ENCODE measurements at regions not wholly inside any gene's neighbourhood (a gene's known extent, or its start where the extent isn't known, plus 50 kb on each side); places are given as distances from the start of the nearest gene placed in this dataset.

DNA sequence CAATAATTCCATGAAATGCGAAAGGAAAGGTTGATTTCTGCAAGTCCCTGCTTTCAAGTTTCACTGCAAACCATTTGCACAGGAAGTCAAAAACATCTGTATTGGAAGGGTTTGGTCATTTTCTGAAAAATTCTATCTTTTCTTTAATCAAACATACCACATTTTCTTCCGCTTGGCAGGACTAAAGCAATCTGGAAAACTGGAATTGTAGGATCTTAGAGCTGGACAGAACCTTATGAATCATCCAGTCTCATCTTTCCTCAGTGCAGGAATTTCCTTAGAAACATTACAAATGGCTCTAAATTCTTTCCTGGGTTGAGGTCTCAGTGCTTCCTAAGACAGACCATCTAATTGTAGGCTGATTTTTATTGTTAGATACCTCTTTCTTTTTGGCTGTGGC lies 111.5 kb upstream of the ELAC2 start:
- Histone ChIP-seq H3K9me3 (ENCODE audit: control insufficient read depth, insufficient read depth, low read length) (no peaks in the 10 kb centered on the region), H3K4me3 (ENCODE audit: low read length) (no peak overlapping the region), H3K36me3 (ENCODE audit: control insufficient read depth, insufficient read depth, low read length) (no peaks in the 10 kb centered on the region), H3K4me1 (ENCODE audit: control insufficient read depth, insufficient read depth, low read length) (no peaks in the 10 kb centered on the region), H3K27ac (ENCODE audit: low read length) (no peak overlapping the region), H3K27me3 (ENCODE audit: control insufficient read depth, insufficient read depth, low read length) (no peaks in the 10 kb centered on the region)
- no CpG with 5 or more reads among the region's 2 CpGs for whole genome bisulfite sequencing (ENCODE audit: insufficient coverage, insufficient read length)
- DNase-seq (ENCODE audit: low read depth, low spot score), result no peak

DNA sequence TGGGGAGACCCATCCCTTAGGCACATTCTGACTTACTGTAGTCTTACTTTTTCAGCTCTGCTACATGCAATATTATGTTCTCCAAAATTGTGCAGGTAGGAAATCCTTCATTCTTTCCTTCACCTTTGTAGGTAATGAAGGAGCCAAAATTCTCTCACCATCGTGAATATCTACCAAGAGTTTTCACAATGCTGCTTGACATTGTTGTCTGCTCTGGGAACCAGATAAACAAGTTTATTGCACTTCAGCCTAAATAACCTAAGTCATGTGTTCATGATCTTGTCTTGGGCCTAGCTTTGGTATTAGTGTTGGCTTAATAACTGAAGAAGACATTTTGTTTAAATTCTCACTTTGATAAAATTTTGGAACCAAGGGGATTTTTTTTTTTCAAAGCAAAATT lies 110.8 kb upstream of the ELAC2 start:
- no CpG with 5 or more reads among the region's 1 CpG for WGBS (ENCODE audit: insufficient coverage, insufficient read length)
- no peak overlapping the region for H3K4me3 ChIP-seq (ENCODE audit: low read length)
- no peaks in the 10 kb centered on the region for H3K9me3 ChIP-seq (ENCODE audit: control insufficient read depth, insufficient read depth, low read length)
- no peaks in the 10 kb centered on the region for H3K36me3 ChIP-seq (ENCODE audit: control insufficient read depth, insufficient read depth, low read length)
- DNase-seq (ENCODE audit: low read depth, low spot score), result no peak
- H3K4me1 ChIP-seq (ENCODE audit: control insufficient read depth, insufficient read depth, low read length), result no peaks in the 10 kb centered on the region
- no peak overlapping the region for H3K27ac ChIP-seq (ENCODE audit: low read length)
- H3K27me3 ChIP-seq (ENCODE audit: control insufficient read depth, insufficient read depth, low read length), result no peaks in the 10 kb centered on the region

DNA sequence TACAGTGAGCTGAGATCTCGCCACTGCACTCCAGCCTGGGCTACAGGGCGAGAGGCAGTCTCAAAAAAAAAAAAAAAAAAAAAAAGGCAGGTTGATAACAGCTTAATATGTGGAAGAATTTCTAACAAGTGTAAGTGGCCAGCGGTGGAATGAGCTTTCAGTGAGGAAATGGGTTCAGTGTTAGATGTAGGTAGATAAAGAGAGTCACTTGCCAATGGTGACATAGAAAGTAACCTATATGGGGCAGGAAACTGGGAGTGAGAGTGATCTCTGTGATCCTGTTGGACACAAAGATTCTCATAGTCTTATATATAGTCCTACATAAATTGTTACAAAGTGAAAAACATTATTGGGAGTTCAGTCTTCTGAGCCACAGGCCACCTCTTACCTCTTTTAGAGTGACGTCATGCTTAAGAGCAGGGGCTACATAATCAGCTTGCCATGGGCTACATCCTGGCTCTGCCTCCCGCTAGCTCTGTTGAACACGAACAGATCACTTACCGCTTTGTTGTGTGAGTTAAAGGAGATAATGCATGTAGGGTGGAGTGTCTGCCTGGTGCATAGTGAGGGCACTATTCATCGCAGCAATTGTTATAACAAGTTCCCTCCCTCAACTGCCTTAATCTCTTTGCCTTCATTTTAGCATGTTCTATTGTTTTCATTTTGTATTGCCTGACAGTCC lies 110.2 kb upstream of the ELAC2 start:
- WGBS (ENCODE audit: insufficient coverage, insufficient read length), result no CpG with 5 or more reads among the region's 8 CpGs
- no peaks in the 10 kb centered on the region for H3K27me3 ChIP-seq (ENCODE audit: control insufficient read depth, insufficient read depth, low read length)

DNA sequence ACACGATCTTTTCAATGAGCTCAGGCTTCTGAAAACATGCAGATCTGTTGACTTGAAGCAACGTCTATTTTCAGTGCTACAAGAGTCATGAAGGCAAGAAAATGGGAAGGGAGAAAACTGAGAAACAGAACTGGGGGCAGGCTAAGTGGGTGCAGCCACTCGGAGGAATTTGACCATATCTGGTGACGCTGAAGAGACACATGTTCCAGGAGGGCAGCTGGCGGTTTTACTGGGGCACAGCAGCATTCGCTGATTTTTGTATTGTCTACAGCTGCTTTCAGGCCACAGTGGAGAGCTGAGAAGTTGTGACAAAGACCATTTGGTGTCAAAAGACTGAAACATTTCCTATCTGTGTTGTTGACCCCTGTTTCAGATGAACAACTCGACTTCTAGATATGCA lies 103.0 kb upstream of the ELAC2 start:
- Histone ChIP-seq H3K36me3 (ENCODE audit: control insufficient read depth, insufficient read depth, low read length) (no peaks in the 10 kb centered on the region), H3K9me3 (ENCODE audit: control insufficient read depth, insufficient read depth, low read length) (no peaks in the 10 kb centered on the region), H3K27ac (ENCODE audit: low read length) (no peak overlapping the region), H3K4me1 (ENCODE audit: control insufficient read depth, insufficient read depth, low read length) (no peaks in the 10 kb centered on the region), H3K27me3 (ENCODE audit: control insufficient read depth, insufficient read depth, low read length) (no peaks in the 10 kb centered on the region), H3K4me3 (ENCODE audit: low read length) (no peak overlapping the region)
- WGBS (ENCODE audit: insufficient coverage, insufficient read length), result 100% methylated on average over 1 of the region's 7 CpGs
- DNase-seq (ENCODE audit: low read depth, low spot score), result no peak

More for the DNA sequence above, 110.2 kb upstream of the ELAC2 start:
- DNase-seq (ENCODE audit: low read depth, low spot score), result no peak
- no peaks in the 10 kb centered on the region for H3K9me3 ChIP-seq (ENCODE audit: control insufficient read depth, insufficient read depth, low read length)
- H3K36me3 ChIP-seq (ENCODE audit: control insufficient read depth, insufficient read depth, low read length), result no peaks in the 10 kb centered on the region
- H3K4me3 ChIP-seq (ENCODE audit: low read length), result no peak overlapping the region
- H3K4me1 ChIP-seq (ENCODE audit: control insufficient read depth, insufficient read depth, low read length), result no peaks in the 10 kb centered on the region
- no peak overlapping the region for H3K27ac ChIP-seq (ENCODE audit: low read length)

DNA sequence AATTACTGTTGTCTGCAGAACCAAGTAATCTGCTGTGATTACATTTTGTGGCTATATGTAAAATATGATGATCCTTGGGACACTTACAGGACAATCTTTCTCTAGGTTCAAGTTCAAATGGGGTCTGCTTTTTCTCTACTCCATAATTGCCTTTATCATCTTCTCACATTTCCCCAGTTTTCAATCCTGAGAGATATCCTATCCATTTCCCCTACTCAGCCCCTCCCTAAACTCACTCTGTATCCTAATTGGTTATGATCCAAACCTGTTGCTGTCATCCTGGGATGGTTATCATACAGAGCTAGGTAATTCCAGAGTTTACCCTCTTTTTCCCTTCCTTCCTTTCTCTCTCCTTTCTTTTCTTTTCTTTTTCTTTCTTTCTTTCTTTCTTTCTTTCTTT lies 100.5 kb upstream of the ELAC2 start:
- H3K4me1 ChIP-seq (ENCODE audit: control insufficient read depth, insufficient read depth, low read length), result no peaks in the 10 kb centered on the region
- no peak for DNase-seq (ENCODE audit: low read depth, low spot score)
- H3K27me3 ChIP-seq (ENCODE audit: control insufficient read depth, insufficient read depth, low read length), result no peaks in the 10 kb centered on the region
- H3K9me3 ChIP-seq (ENCODE audit: control insufficient read depth, insufficient read depth, low read length), result no peaks in the 10 kb centered on the region
- no peaks in the 10 kb centered on the region for H3K36me3 ChIP-seq (ENCODE audit: control insufficient read depth, insufficient read depth, low read length)
- no peak overlapping the region for H3K27ac ChIP-seq (ENCODE audit: low read length)
- no peak overlapping the region for H3K4me3 ChIP-seq (ENCODE audit: low read length)

DNA sequence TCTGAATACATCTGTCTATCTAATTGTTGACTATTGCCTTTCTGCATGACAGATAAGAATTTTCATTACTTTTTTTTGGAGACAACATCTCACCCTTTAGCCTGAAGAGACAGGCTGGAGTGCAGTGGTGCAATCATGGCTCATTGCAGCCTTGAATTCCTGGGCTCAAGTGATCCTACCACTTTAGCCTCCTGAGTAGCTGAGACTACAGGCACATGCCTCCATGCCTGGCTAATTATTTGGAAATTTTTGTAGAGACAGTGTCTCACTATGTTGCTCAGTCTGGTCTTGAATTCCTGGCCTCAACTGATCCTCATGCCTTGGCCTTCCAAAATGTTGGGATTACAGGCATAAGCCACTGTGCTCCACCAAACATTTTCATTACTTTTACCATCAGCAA lies 99.8 kb upstream of the ELAC2 start:
- Histone ChIP-seq H3K36me3 (ENCODE audit: control insufficient read depth, insufficient read depth, low read length) (no peaks in the 10 kb centered on the region), H3K27me3 (ENCODE audit: control insufficient read depth, insufficient read depth, low read length) (no peaks in the 10 kb centered on the region), H3K4me3 (ENCODE audit: low read length) (no peak overlapping the region), H3K9me3 (ENCODE audit: control insufficient read depth, insufficient read depth, low read length) (no peaks in the 10 kb centered on the region), H3K27ac (ENCODE audit: low read length) (no peak overlapping the region), H3K4me1 (ENCODE audit: control insufficient read depth, insufficient read depth, low read length) (no peaks in the 10 kb centered on the region)
- DNase-seq (ENCODE audit: low read depth, low spot score), result no peak

DNA sequence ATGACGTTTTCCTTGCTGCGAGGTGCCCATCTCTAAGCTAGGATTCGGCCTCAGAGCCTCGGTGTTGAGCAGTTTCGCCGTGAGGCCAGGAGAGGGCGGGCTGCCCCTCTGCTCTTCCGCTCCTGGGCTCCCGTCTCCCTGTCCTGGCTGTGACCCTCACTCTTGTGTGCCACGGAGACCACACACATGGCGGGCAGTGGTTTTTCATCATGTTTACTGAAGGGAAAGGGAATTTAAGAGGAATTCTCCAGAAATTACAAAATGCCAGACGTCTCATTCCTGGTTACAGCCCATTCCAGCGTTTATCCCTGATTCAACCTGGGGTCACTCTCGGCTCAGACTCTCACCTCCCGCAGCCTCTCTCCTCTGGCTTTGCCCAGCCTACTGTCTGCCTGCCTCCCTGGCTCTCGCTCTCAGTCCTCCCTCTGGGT lies 96.8 kb upstream of the ELAC2 start:
- Histone ChIP-seq H3K36me3 (ENCODE audit: control insufficient read depth, insufficient read depth, low read length) (no peaks in the 10 kb centered on the region), H3K9me3 (ENCODE audit: control insufficient read depth, insufficient read depth, low read length) (no peaks in the 10 kb centered on the region), H3K27ac (ENCODE audit: low read length) (no peak overlapping the region), H3K4me3 (ENCODE audit: low read length) (no peak overlapping the region), H3K27me3 (ENCODE audit: control insufficient read depth, insufficient read depth, low read length) (no peaks in the 10 kb centered on the region), H3K4me1 (ENCODE audit: control insufficient read depth, insufficient read depth, low read length) (no peaks in the 10 kb centered on the region)
- DNase-seq (ENCODE audit: low read depth, low spot score), result peak; percentile 41
- no CpG with 5 or more reads among the region's 16 CpGs for WGBS (ENCODE audit: insufficient coverage, insufficient read length)

DNA sequence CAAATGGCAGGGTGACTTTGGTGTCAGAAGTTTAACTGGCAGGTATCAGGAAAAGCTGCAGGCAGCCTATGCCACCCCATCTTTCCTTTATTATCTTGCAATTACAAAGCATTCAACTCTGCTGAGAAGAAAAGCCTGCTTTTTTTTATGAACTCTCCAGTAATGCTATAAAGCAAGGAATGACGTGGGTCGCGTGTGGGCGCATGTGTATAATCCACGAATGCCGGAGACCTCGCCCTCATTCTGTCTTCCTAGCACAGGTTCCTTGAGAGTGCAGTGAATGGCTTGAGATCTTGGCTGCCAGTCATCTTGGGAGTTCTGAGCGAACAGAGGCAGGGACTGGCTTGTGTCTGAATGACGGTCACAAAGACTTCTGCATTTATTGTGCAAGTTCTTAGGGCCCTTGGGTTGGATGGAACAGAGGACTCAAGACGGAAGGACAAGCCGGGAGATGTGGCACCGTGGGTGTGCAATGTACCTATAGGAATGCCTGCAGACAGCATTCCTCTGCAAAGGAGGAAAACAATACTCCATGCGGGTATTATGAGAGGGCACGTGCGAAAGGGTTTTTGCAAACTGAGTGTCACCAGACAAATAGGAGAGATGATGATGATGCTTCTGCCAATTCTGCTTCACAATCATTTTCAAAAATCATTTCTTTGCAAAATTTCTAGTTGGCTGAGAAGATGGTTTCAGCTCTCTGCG lies 96.1 kb upstream of the ELAC2 start:
- H3K27me3 ChIP-seq (ENCODE audit: control insufficient read depth, insufficient read depth, low read length), result no peaks in the 10 kb centered on the region
- no peaks in the 10 kb centered on the region for H3K4me1 ChIP-seq (ENCODE audit: control insufficient read depth, insufficient read depth, low read length)
- H3K27ac ChIP-seq (ENCODE audit: low read length), result no peak overlapping the region
- no CpG with 5 or more reads among the region's 16 CpGs for WGBS (ENCODE audit: insufficient coverage, insufficient read length)
- H3K36me3 ChIP-seq (ENCODE audit: control insufficient read depth, insufficient read depth, low read length), result no peaks in the 10 kb centered on the region
- DNase-seq (ENCODE audit: low read depth, low spot score), result no peak
- no peaks in the 10 kb centered on the region for H3K9me3 ChIP-seq (ENCODE audit: control insufficient read depth, insufficient read depth, low read length)
- H3K4me3 ChIP-seq (ENCODE audit: low read length), result no peak overlapping the region

DNA sequence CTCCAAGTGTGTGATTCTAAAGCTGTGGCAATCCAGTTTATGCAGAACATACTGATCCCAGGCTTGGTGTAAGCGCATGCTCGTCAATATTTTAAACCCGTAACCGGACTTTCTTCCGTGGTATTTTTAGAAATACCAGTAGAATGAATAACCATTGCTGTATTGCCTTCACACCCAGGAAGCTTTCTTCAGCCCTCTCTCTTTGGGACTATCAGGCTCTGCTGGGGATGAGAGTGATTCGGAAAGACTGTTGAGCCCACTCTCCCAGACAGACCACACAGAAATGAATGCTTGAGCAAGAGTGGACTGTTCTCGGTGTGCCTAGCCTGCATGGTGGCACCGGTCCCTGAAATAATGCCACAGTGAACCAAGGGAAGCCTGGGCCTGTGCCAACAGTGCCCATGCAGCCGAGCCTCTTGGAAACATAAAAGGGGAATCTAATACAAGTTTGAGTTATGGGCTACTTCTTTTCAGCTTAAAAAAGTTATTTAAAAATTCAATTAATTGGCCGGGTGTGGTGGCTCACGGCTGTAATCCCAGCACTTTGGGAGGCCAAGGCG lies 89.9 kb upstream of the ELAC2 start:
- WGBS (ENCODE audit: insufficient coverage, insufficient read length), result no CpG with 5 or more reads among the region's 12 CpGs
- no peak overlapping the region for H3K27ac ChIP-seq (ENCODE audit: low read length)
- H3K36me3 ChIP-seq (ENCODE audit: control insufficient read depth, insufficient read depth, low read length), result no peaks in the 10 kb centered on the region
- H3K9me3 ChIP-seq (ENCODE audit: control insufficient read depth, insufficient read depth, low read length), result no peaks in the 10 kb centered on the region
- H3K27me3 ChIP-seq (ENCODE audit: control insufficient read depth, insufficient read depth, low read length), result no peaks in the 10 kb centered on the region
- H3K4me1 ChIP-seq (ENCODE audit: control insufficient read depth, insufficient read depth, low read length), result peaks cover 3% of the 10 kb centered on the region; the same call in 1 of the 2 replicates
- DNase-seq (ENCODE audit: low read depth, low spot score), result no peak
- H3K4me3 ChIP-seq (ENCODE audit: low read length), result no peak overlapping the region

DNA sequence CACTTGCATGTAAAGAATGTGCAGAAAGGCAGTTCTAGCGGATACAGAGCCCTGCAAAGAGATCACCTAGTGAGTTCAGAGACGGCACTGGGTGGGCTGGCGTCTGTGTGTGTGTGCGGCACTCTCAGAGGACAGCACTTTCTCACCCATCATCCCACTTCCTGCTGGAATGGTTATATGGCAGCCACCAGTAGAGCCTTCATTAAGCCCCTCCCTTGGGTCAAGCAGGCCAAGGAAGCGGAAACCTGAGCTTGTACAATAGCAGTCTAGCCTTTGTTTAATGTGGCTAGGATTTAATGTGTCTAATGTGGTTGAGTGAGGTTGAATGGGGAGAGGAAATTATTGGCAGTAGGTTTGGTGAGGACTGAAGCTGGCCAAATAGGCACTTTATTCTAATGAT lies 88.3 kb upstream of the ELAC2 start:
- Histone ChIP-seq H3K9me3 (ENCODE audit: control insufficient read depth, insufficient read depth, low read length) (no peaks in the 10 kb centered on the region), H3K4me1 (ENCODE audit: control insufficient read depth, insufficient read depth, low read length) (peaks cover 3% of the 10 kb centered on the region; the same call in 1 of the 2 replicates), H3K27me3 (ENCODE audit: control insufficient read depth, insufficient read depth, low read length) (no peaks in the 10 kb centered on the region), H3K4me3 (ENCODE audit: low read length) (no peak overlapping the region), H3K36me3 (ENCODE audit: control insufficient read depth, insufficient read depth, low read length) (no peaks in the 10 kb centered on the region), H3K27ac (ENCODE audit: low read length) (no peak overlapping the region)
- WGBS (ENCODE audit: insufficient coverage, insufficient read length), result no CpG with 5 or more reads among the region's 5 CpGs
- DNase-seq (ENCODE audit: low read depth, low spot score), result no peak

DNA sequence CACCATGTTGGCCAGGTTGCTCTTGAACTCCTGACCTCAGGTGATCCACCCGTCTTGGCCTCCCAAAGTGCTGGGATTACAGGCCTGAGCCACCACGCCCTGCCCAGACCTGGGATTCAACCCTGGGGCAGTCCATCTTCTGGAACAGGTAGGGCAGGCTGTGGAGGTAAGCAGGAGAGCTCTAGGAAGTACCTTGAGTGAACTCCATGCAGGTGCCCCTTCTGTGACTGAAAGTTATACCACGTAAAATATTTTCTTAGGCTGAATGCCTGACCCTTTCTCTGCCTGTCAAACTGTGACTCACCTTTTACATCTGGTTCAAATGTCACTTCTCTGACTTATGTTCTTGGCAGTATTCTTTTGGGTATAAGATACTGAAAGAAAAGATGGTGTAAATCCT lies 86.7 kb upstream of the ELAC2 start:
- H3K27ac ChIP-seq (ENCODE audit: low read length), result no peak overlapping the region
- H3K4me1 ChIP-seq (ENCODE audit: control insufficient read depth, insufficient read depth, low read length), result peaks cover 3% of the 10 kb centered on the region; the same call in 1 of the 2 replicates
- no peak overlapping the region for H3K4me3 ChIP-seq (ENCODE audit: low read length)
- WGBS (ENCODE audit: insufficient coverage, insufficient read length), result no CpG with 5 or more reads among the region's 3 CpGs
- no peaks in the 10 kb centered on the region for H3K9me3 ChIP-seq (ENCODE audit: control insufficient read depth, insufficient read depth, low read length)
- H3K36me3 ChIP-seq (ENCODE audit: control insufficient read depth, insufficient read depth, low read length), result no peaks in the 10 kb centered on the region
- DNase-seq (ENCODE audit: low read depth, low spot score), result no peak
- no peaks in the 10 kb centered on the region for H3K27me3 ChIP-seq (ENCODE audit: control insufficient read depth, insufficient read depth, low read length)

Measured in iPS DF 6.9 (cell line).